Ecto neural progenitor cell (in vitro differentiated cells): ENCODE measurements at regions not wholly inside any gene's neighbourhood (a gene's known extent, or its start where the extent isn't known, plus 50 kb on each side); places are given as distances from the start of the nearest gene placed in this dataset.
"Not testable (repeated sequence)": the region's sequence is repeated elsewhere in the genome, so short reads cannot be mapped to it uniquely, and the experiment has no call there.

Source experiments
- DNase-seq: peaks from one replicate; pipeline ENCODE4 v3.0.0-alpha.2; 2018; ENCODE audit warnings: low spot score

GRCh38 chr4:66604192-66604591, 933.9 kb upstream of the EPHA5 start:
- DNase-seq, result no peak

- DNase-seq, result no peak
Measured at GRCh38 chr4:66602622-66603021, 932.3 kb upstream of the EPHA5 start.

GRCh38 chr4:66591968-66592367, 921.7 kb upstream of the EPHA5 start:
- no peak for DNase-seq

- DNase-seq, result no peak
Measured at GRCh38 chr4:66590488-66591215, 920.4 kb upstream of the EPHA5 start.

- no peak for DNase-seq
Measured at GRCh38 chr4:66589183-66589582, 918.9 kb upstream of the EPHA5 start.

- DNase-seq, result no peak
Measured at GRCh38 chr4:66585767-66586166, 915.5 kb upstream of the EPHA5 start.

- no peak for DNase-seq
Measured at GRCh38 chr4:66577922-66578321, 907.6 kb upstream of the EPHA5 start.

GRCh38 chr4:66575008-66575696, 904.9 kb upstream of the EPHA5 start:
- no peak for DNase-seq

- DNase-seq, result no peak
Measured at GRCh38 chr4:66574145-66574978, 904.1 kb upstream of the EPHA5 start.

GRCh38 chr4:66572949-66573348, 902.7 kb upstream of the EPHA5 start:
- no peak for DNase-seq

- DNase-seq, result no peak
Measured at GRCh38 chr4:66571145-66571695, 900.9 kb upstream of the EPHA5 start.

GRCh38 chr4:66569228-66569627, 898.9 kb upstream of the EPHA5 start:
- no peak for DNase-seq

GRCh38 chr4:66568431-66568830, 898.1 kb upstream of the EPHA5 start:
- DNase-seq, result no peak

GRCh38 chr4:66568001-66568400, 897.7 kb upstream of the EPHA5 start:
- no peak for DNase-seq

GRCh38 chr4:66567551-66567950, 897.3 kb upstream of the EPHA5 start:
- DNase-seq, result no peak

- no peak for DNase-seq
Measured at GRCh38 chr4:66565801-66566200, 895.5 kb upstream of the EPHA5 start.

- DNase-seq, result no peak
Measured at GRCh38 chr4:66564901-66565651, 894.8 kb upstream of the EPHA5 start.

GRCh38 chr4:66562276-66562806, 892.1 kb upstream of the EPHA5 start:
- DNase-seq, result no peak

GRCh38 chr4:66561465-66562053, 891.3 kb upstream of the EPHA5 start:
- DNase-seq, result not testable (repeated sequence)

- DNase-seq, result no peak
Measured at GRCh38 chr4:66558651-66559050, 888.4 kb upstream of the EPHA5 start.

GRCh38 chr4:66556651-66557278, 886.5 kb upstream of the EPHA5 start:
- no peak for DNase-seq
